IMR-90 (cell line): ENCODE measurements at regions not wholly inside any gene's neighbourhood (a gene's known extent, or its start where the extent isn't known, plus 50 kb on each side); places are given as distances from the start of the nearest gene placed in this dataset.

ENCODE experiments used
- ATAC-seq: fragments of 200-7000 bp; cut with Tn5 transposase; 2 replicates; pipeline ENCODE4 v1.9.1; 2020; ENCODE audit warnings: low read depth, mild to moderate bottlenecking, moderate library complexity
- BruUV-seq: library from RNA; stranded (reverse); fragments of 400-500 nt; replicated peaks from 2 replicates; lab custom pipeline; 2021; lab: Mats Ljungman, UMichigan
- CTCF ChIA-PET: fragments of 300-600 bp; formaldehyde crosslinking; extraction: SDS; loops from one replicate; lab custom pipeline; 2021; ENCODE audit warnings: antibody characterized with exemption; lab: Yijun Ruan, JAX
- POLR2A ChIA-PET: fragments of 300-600 bp; sonication (Branson Sonifier 250); formaldehyde crosslinking; loops from one replicate; lab custom pipeline; 2022; ENCODE audit warnings: antibody characterized with exemption; ENCODE audit not compliant: unreplicated experiment; lab: Charles Lee
- DNase-seq: peaks from one replicate; pipeline ENCODE4 v3.0.0; 2013
- H2AFZ ChIP-seq: replicated peaks from 2 replicates; pipeline ENCODE3; 2013; ENCODE audit warnings: low read length, mild to moderate bottlenecking; ENCODE audit not compliant: poor library complexity
- H2AK5ac ChIP-seq: 2 replicates; pipeline ENCODE4 v1.6.1; 2013; ENCODE audit warnings: low read depth, low read length, inconsistent platforms
- H2AK9ac ChIP-seq: replicated peaks from 2 replicates; pipeline ENCODE3; 2013; ENCODE audit warnings: mild to moderate bottlenecking, low read depth, low read length, moderate library complexity; ENCODE audit not compliant: poor library complexity
- H2BK120ac ChIP-seq: 2 replicates; pipeline ENCODE4 v1.6.1; 2013; ENCODE audit warnings: low read depth, low read length, inconsistent platforms
- H2BK15ac ChIP-seq: 3 replicates; pipeline ENCODE4 v1.6.1; 2013; ENCODE audit warnings: low read depth, low read length, inconsistent platforms
- H2BK20ac ChIP-seq: 2 replicates; pipeline ENCODE4 v1.6.1; 2013; ENCODE audit warnings: low read depth, mild to moderate bottlenecking, inconsistent platforms, low read length, moderate library complexity
- H2BK5ac ChIP-seq: 2 replicates; pipeline ENCODE4 v1.6.1; 2013; ENCODE audit warnings: mild to moderate bottlenecking, low read depth, low read length, inconsistent platforms; ENCODE audit not compliant: poor library complexity, severe bottlenecking
- H3K14ac ChIP-seq: replicated peaks from 2 replicates; pipeline ENCODE4 v1.6.1; 2013; ENCODE audit warnings: low read depth, low read length, inconsistent platforms
- H3K18ac ChIP-seq: 2 replicates; pipeline ENCODE4 v1.6.1; 2013; ENCODE audit warnings: low read depth, low read length, control low read depth
- H3K23ac ChIP-seq: 2 replicates; pipeline ENCODE4 v1.6.1; 2013; ENCODE audit warnings: low read depth, low read length, inconsistent platforms
- H3K27ac ChIP-seq: 2 replicates; pipeline ENCODE4 v1.5.1; 2013; ENCODE audit warnings: mild to moderate bottlenecking, control low read depth, low read length; ENCODE audit not compliant: insufficient read depth
- H3K27me3 ChIP-seq: 2 replicates; pipeline ENCODE4 v1.6.1; 2013; ENCODE audit warnings: low read length; ENCODE audit not compliant: control insufficient read depth, insufficient read depth
- H3K36me3 ChIP-seq: 2 replicates; pipeline ENCODE4 v1.6.1; 2013; ENCODE audit warnings: low read length, mixed read lengths; ENCODE audit not compliant: control insufficient read depth, insufficient read depth
- H3K4ac ChIP-seq: 2 replicates; pipeline ENCODE4 v1.6.1; 2013; ENCODE audit warnings: low read depth, low read length, inconsistent platforms
- H3K4me1 ChIP-seq: 2 replicates; pipeline ENCODE4 v1.6.1; 2013; ENCODE audit warnings: low read length, mixed read lengths; ENCODE audit not compliant: control insufficient read depth, insufficient read depth
- H3K4me2 ChIP-seq: 2 replicates; pipeline ENCODE4 v1.6.1; 2013; ENCODE audit warnings: low read depth, mild to moderate bottlenecking, control low read depth, low read length, moderate library complexity
- H3K4me3 ChIP-seq: 2 replicates; pipeline ENCODE4 v1.5.1; 2013; ENCODE audit warnings: low read depth, mild to moderate bottlenecking, control low read depth, low read length, moderate library complexity; ENCODE audit not compliant: insufficient read depth
- H3K56ac ChIP-seq: 2 replicates; pipeline ENCODE4 v1.6.1; 2013; ENCODE audit warnings: low read length, inconsistent platforms; ENCODE audit not compliant: insufficient read depth; ENCODE audit errors: extremely low read depth
- H3K79me1 ChIP-seq, 2 experiments: 2 replicates each; pipeline ENCODE4 v1.6.1; 2013; ENCODE audit warnings: low read length in 2 of 2, inconsistent platforms in 1 of 2, low read depth in 1 of 2
- H3K9ac ChIP-seq: 2 replicates; pipeline ENCODE4 v1.6.1; 2013; ENCODE audit warnings: low read depth, low read length, control low read depth
- H3K9me1 ChIP-seq: 2 replicates; pipeline ENCODE4 v1.6.1; 2013; ENCODE audit warnings: low read length, inconsistent platforms; ENCODE audit not compliant: insufficient read depth
- H3K9me3 ChIP-seq: 2 replicates; pipeline ENCODE4 v1.6.1; 2013; ENCODE audit warnings: low read length; ENCODE audit not compliant: control insufficient read depth, insufficient read depth
- H4K20me1 ChIP-seq: 2 replicates; pipeline ENCODE4 v1.6.1; 2013; ENCODE audit warnings: low read length, inconsistent platforms; ENCODE audit not compliant: insufficient read depth
- H4K5ac ChIP-seq: 2 replicates; pipeline ENCODE4 v1.6.1; 2013; ENCODE audit warnings: mild to moderate bottlenecking, low read depth, low read length, control low read depth
- H4K8ac ChIP-seq, 2 experiments: 2 replicates each; pipeline ENCODE4 v1.6.1; 2013; ENCODE audit warnings: low read depth in 2 of 2, low read length in 2 of 2, control low read depth in 1 of 2, inconsistent platforms in 1 of 2
- H4K91ac ChIP-seq: 2 replicates; pipeline ENCODE4 v1.6.1; 2013; ENCODE audit warnings: low read depth, low read length, inconsistent platforms; ENCODE audit not compliant: insufficient read depth
- BHLHE40 ChIP-seq: fragments of 150-350 bp; IDR thresholded peaks from 2 replicates; pipeline ENCODE4 v1.6.1; 2016; ENCODE audit warnings: mild to moderate bottlenecking, low read depth, low read length
- CEBPB ChIP-seq: IDR thresholded peaks from 2 replicates; pipeline ENCODE4 v1.6.1; 2012; ENCODE audit warnings: low read depth, low read length, improper control_type of control experiment
- CHD1 ChIP-seq: IDR thresholded peaks from 2 replicates; pipeline ENCODE4 v1.6.1; 2012; ENCODE audit warnings: low read depth, low read length, improper control_type of control experiment
- FOS ChIP-seq: fragments of 150-350 bp; IDR thresholded peaks from 2 replicates; pipeline ENCODE4 v1.6.1; 2016; ENCODE audit warnings: low read depth, low read length
- MAFK ChIP-seq: IDR thresholded peaks from 2 replicates; pipeline ENCODE4 v1.6.1; 2012; ENCODE audit warnings: low read depth, low read length, improper control_type of control experiment
- MAZ ChIP-seq: IDR thresholded peaks from 2 replicates; pipeline ENCODE4 v1.6.1; 2012; ENCODE audit warnings: low read depth, mild to moderate bottlenecking, low read length, improper control_type of control experiment, moderate library complexity, borderline replicate concordance
- MXI1 ChIP-seq: IDR thresholded peaks from 2 replicates; pipeline ENCODE4 v1.6.1; 2012; ENCODE audit warnings: low read depth, mild to moderate bottlenecking, low read length, moderate library complexity, borderline replicate concordance
- NFE2L2 ChIP-seq: fragments of 150-350 bp; IDR thresholded peaks from 2 replicates; pipeline ENCODE4 v1.6.1; 2016; ENCODE audit warnings: low read depth, mild to moderate bottlenecking, low read length
- POLR2A ChIP-seq: IDR thresholded peaks from 2 replicates; pipeline ENCODE4 v1.6.1; 2012; ENCODE audit warnings: mild to moderate bottlenecking, low read depth, low read length
- RAD21 ChIP-seq: IDR thresholded peaks from 2 replicates; pipeline ENCODE4 v1.6.1; 2012; ENCODE audit warnings: low read length, improper control_type of control experiment
- RCOR1 ChIP-seq: IDR thresholded peaks from 2 replicates; pipeline ENCODE4 v1.6.1; 2012; ENCODE audit warnings: mild to moderate bottlenecking, low read length, improper control_type of control experiment; ENCODE audit not compliant: insufficient replicate concordance
- RFX5 ChIP-seq: IDR thresholded peaks from 2 replicates; pipeline ENCODE4 v1.8.0; 2012; ENCODE audit warnings: low read depth, mild to moderate bottlenecking, low read length, moderate library complexity
- SMC3 ChIP-seq: fragments of 150-350 bp; IDR thresholded peaks from 2 replicates; pipeline ENCODE4 v1.6.1; 2016; ENCODE audit warnings: low read depth, mild to moderate bottlenecking, antibody characterized with exemption, low read length, moderate library complexity
- WGBS, 2 experiments: methylation state at CpG; one replicate each; pipeline versions ENCODE4 v1.1.5 to v1.1.7; 2013; ENCODE audit warnings: missing lambda C conversion rate in 2 of 2; ENCODE audit not compliant: insufficient read length in 1 of 2; ENCODE audit errors: extremely low coverage in 2 of 2; 5-methylcytosine and 5-hydroxymethylcytosine counted together
- dilution Hi-C: fragments of 300-500 bp; cut with HindIII; formaldehyde crosslinking; loops from one replicate; pipeline ENCODE4 v1.14.3; 2018; ENCODE audit warnings: low sequenced_read_pairs; ENCODE audit not compliant: unreplicated experiment
- in situ Hi-C: fragments of 300-500 bp; cut with MboI; formaldehyde crosslinking; loops from 3 replicates; pipeline ENCODE4 v1.14.3; 2019; ENCODE audit warnings: low sequenced_read_pairs, inconsistent platforms, mixed read lengths
- intact Hi-C: fragments of 100-400 bp; cut with micrococcal nuclease; formaldehyde crosslinking; loops from 2 replicates; pipeline ENCODE4 v1.10.0; 2022
- TF ChIP-seq, protein P1 (sequence below): conservative IDR thresholded peaks from 2 replicates; pipeline ENCODE4 v1.5.1; 2012; ENCODE audit warnings: mild to moderate bottlenecking, low read depth, low read length, improper control_type of control experiment
- TF ChIP-seq, protein P2 (sequence below): fragments of 150-350 bp; IDR thresholded peaks from 2 replicates; pipeline ENCODE4 v1.6.1; 2017; ENCODE audit warnings: mild to moderate bottlenecking, antibody characterized with exemption, low read length, low read depth
- TF ChIP-seq, protein P3 (sequence below): fragments of 150-350 bp; IDR thresholded peaks from 2 replicates; pipeline ENCODE4 v1.6.1; 2016; ENCODE audit warnings: low read depth, mild to moderate bottlenecking, low read length, moderate library complexity, borderline replicate concordance

DNA sequence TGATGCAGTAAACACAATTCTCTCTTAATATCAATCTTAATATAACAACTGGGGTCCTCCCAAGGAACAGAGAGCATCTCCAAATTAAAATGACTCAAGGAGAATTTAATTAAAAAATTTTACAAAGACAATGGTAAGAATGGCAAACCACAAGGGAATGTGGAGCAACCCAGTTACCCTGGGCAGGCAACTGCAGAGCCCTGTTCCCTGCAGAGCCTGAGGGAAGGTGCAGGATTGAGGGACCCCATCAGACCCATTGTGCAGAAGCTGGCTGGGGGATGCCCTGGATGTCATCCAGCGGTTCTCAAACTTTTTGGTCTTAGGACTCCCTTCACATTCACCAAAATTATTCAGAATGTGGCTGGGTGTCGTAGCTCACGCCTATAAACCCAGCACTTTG is 262.8 kb downstream of the FBXO15 start:
- WGBS, 2 experiments: no CpG with 5 or more reads among the region's 3 CpGs
- DNase-seq (no peak), ATAC-seq (no peak)
- peaks cover 8% of the 10 kb centered on the region; the same call in 1 of the 2 replicates for H3K4me1 ChIP-seq
- ChIA-PET CTCF (no interaction called here), POLR2A (no interaction called here)
- H3K4ac ChIP-seq: no peak overlapping the region
- dilution Hi-C loops (no loop called here), in situ Hi-C loops (no loop called here), intact Hi-C loops (no loop called here)
- H2BK120ac ChIP-seq: no peak overlapping the region
- no peak overlapping the region for H3K4me2 ChIP-seq
- TF ChIP-seq RCOR1: no peak
- TF ChIP-seq NFE2L2: no peak
- TF ChIP-seq CHD1: no peak
- TF ChIP-seq BHLHE40: no peak
- TF ChIP-seq, protein P1, sequence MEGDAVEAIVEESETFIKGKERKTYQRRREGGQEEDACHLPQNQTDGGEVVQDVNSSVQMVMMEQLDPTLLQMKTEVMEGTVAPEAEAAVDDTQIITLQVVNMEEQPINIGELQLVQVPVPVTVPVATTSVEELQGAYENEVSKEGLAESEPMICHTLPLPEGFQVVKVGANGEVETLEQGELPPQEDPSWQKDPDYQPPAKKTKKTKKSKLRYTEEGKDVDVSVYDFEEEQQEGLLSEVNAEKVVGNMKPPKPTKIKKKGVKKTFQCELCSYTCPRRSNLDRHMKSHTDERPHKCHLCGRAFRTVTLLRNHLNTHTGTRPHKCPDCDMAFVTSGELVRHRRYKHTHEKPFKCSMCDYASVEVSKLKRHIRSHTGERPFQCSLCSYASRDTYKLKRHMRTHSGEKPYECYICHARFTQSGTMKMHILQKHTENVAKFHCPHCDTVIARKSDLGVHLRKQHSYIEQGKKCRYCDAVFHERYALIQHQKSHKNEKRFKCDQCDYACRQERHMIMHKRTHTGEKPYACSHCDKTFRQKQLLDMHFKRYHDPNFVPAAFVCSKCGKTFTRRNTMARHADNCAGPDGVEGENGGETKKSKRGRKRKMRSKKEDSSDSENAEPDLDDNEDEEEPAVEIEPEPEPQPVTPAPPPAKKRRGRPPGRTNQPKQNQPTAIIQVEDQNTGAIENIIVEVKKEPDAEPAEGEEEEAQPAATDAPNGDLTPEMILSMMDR: no peak
- no peak for TF ChIP-seq MAFK
- no peak for TF ChIP-seq FOS
- no peak for TF ChIP-seq RAD21
- TF ChIP-seq MAZ: no peak
- no peak for TF ChIP-seq SMC3
- TF ChIP-seq, protein P2, sequence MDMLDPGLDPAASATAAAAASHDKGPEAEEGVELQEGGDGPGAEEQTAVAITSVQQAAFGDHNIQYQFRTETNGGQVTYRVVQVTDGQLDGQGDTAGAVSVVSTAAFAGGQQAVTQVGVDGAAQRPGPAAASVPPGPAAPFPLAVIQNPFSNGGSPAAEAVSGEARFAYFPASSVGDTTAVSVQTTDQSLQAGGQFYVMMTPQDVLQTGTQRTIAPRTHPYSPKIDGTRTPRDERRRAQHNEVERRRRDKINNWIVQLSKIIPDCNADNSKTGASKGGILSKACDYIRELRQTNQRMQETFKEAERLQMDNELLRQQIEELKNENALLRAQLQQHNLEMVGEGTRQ: no peak
- TF ChIP-seq MXI1: no peak
- TF ChIP-seq CEBPB: no peak
- no peak for TF ChIP-seq POLR2A
- no peak for TF ChIP-seq RFX5
- TF ChIP-seq, protein P3, sequence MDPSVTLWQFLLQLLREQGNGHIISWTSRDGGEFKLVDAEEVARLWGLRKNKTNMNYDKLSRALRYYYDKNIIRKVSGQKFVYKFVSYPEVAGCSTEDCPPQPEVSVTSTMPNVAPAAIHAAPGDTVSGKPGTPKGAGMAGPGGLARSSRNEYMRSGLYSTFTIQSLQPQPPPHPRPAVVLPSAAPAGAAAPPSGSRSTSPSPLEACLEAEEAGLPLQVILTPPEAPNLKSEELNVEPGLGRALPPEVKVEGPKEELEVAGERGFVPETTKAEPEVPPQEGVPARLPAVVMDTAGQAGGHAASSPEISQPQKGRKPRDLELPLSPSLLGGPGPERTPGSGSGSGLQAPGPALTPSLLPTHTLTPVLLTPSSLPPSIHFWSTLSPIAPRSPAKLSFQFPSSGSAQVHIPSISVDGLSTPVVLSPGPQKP: no peak
- no peak overlapping the region for H3K18ac ChIP-seq
- no peak overlapping the region for H2AFZ ChIP-seq
- no peaks in the 10 kb centered on the region for H3K36me3 ChIP-seq
- H3K23ac ChIP-seq: no peak overlapping the region
- no peak overlapping the region for H4K5ac ChIP-seq
- H3K9me3 ChIP-seq: no peaks in the 10 kb centered on the region; the same call in 1 of the 2 replicates
- H3K79me1 ChIP-seq: no peaks in the 10 kb centered on the region
- H2BK5ac ChIP-seq: no peak overlapping the region
- H3K27ac ChIP-seq: no peak overlapping the region
- H2AK9ac ChIP-seq: no peak overlapping the region
- no peak overlapping the region for H3K9ac ChIP-seq
- H3K14ac ChIP-seq: no peak overlapping the region
- no peaks in the 10 kb centered on the region for H3K27me3 ChIP-seq
- no peaks in the 10 kb centered on the region for H4K20me1 ChIP-seq
- no peak overlapping the region for H4K91ac ChIP-seq
- H2BK20ac ChIP-seq: no peak overlapping the region
- H3K4me3 ChIP-seq: no peak overlapping the region
- no peak overlapping the region for H4K8ac ChIP-seq
- no TSS peak for BruUV-seq
- no peak overlapping the region for H2BK15ac ChIP-seq
- H2AK5ac ChIP-seq: no peak overlapping the region
- H3K9me1 ChIP-seq: peaks cover 6% of the 10 kb centered on the region; the same call in 1 of the 2 replicates
- no peak overlapping the region for H3K56ac ChIP-seq
